ENCODE measurements at regions not wholly inside any gene's neighbourhood (a gene's known extent, or its start where the extent isn't known, plus 50 kb on each side); places are given as distances from the start of the nearest gene placed in this dataset.

DNA sequence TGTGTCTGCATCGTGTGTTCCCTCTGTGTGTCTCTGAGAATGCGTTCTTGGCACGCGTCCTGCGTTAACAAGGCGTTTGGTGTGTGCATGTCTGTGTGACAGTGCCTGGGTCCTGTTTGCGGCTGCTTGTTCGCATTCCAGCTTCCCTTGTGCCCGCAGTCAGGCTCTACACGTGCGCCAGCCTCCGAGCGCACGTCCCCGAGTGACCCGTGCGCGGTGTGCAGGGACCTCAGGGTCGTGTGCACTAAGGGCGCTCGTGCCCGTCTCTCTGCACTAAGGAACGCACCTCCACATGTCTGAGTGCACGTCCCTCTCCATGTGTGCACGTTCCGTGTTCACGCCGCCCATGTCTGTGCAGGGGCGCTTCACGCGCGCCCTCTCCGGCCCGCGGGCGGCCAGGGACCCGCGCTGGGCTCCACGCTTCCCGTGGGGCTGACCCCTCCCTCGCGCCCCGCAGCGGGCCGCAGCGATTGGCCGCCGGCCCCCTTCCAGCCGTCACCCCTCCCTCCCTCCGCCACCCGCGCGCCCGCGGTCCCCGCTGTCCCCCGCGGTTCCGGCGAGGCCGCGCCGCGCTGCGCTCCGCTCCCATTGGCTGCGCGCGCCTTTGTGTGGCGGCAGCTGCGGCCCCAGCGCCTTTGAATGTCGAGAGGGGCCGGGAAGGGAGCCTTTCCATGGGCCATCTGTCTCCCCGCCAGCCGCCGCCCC, 229.4 kb downstream of the HAUS1 start:
- peaks cover 67% of the 10 kb centered on the region for H3K27me3 Mint-ChIP-seq
- peaks cover 2% of the 10 kb centered on the region for H3K36me3 Mint-ChIP-seq (ENCODE audit: low read depth)
- intact Hi-C loops (cut with micrococcal nuclease): loop anchor here (5.0 kb wide), 2 partner anchors 161 to 176 kb away; a partner anchor contains a TSS
- H3K4me1 Mint-ChIP-seq: peaks cover 35% of the 10 kb centered on the region
- peak overlapping the region; percentile 76 for H3K27ac Mint-ChIP-seq
- H3K9me3 Mint-ChIP-seq: no peaks in the 10 kb centered on the region
- peak overlapping the region; percentile 84 for H3K4me3 Mint-ChIP-seq
- DNase-seq: peak; percentile 85

DNA sequence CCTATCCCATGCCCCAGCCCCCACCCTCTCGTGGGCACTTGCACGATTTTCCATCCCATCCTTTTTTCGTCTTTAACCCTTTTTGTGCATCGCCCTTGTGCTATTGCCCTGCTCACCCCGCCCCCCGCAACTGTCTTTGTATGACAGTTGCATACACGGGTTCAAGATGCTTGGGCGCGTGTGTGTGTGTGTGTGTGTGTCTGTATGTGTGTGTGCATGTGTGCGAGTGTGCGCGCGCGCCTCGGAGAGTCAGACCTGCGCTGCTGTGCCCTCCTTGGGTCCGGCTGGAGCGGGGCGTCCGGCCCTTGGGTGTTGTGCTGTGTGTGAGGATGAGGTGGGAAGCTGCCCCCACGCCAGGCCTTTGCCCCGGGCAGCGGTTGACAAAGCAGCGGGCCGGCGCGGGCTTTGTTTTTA, 230.7 kb downstream of the HAUS1 start:
- intact Hi-C loops (cut with micrococcal nuclease): loop anchor here (5.0 kb wide), 2 partner anchors 163 to 178 kb away; a partner anchor contains a TSS
- H3K4me1 Mint-ChIP-seq: peaks cover 42% of the 10 kb centered on the region
- H3K27me3 Mint-ChIP-seq: peaks cover 58% of the 10 kb centered on the region

GRCh38 chr18:46335534-46336101, 231.4 kb downstream of the HAUS1 start:
- Mint-ChIP-seq H3K4me3 (peak overlapping the region; percentile 95), H3K9me3 (no peaks in the 10 kb centered on the region), H3K27ac (peak overlapping the region; percentile 52), H3K36me3 (ENCODE audit: low read depth) (peaks cover 2% of the 10 kb centered on the region), H3K27me3 (peaks cover 59% of the 10 kb centered on the region), H3K4me1 (peaks cover 45% of the 10 kb centered on the region)
- DNase-seq: no peak
- intact Hi-C loops (cut with micrococcal nuclease): no loop called here

More for the DNA sequence above, 230.7 kb downstream of the HAUS1 start:
- H3K27ac Mint-ChIP-seq: peak overlapping the region; percentile 90
- H3K4me3 Mint-ChIP-seq: peak overlapping the region; percentile 95
- DNase-seq: peak; percentile 72
- no peaks in the 10 kb centered on the region for H3K9me3 Mint-ChIP-seq
- peaks cover 2% of the 10 kb centered on the region for H3K36me3 Mint-ChIP-seq (ENCODE audit: low read depth)

DNA sequence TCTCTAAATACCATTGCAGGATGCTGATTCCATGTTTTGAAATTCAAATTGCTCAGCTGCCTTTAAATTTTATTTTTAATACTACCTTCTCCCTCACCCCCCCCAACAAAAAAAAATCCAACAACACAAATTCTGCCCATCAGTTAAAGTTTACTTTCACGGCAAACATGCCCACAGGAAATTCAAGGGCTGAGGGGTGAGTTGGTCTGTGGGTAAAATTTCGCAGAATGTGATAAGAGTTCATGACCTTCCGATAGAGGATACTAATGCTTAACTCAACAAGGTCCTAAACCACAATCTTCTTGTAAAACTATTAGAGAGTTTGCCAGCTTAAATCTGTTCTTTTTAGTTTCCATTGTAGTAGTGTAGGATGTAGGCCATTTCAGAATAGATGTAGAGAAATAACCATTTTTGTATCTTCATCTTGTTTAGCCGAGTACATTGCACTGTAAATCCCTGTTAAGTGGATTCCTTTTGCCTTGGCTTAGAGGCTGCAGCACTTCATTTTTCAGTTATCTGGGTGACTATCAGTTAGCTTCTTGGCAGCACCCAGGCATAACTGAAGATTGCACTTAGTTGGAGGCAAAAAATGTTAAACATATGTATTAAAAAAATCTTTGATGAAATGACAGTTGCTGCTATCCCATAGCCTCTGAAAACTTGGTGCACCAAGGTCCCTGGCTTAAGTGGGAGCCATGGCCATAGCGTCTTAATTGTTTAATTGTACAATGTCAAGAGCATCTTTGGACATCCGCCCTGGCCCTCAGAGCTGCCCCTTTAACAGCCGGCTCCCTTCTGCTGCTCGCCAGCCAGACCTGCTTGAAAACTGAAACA, 232.3 kb downstream of the HAUS1 start:
- Mint-ChIP-seq H3K36me3 (ENCODE audit: low read depth) (peaks cover 2% of the 10 kb centered on the region), H3K9me3 (no peaks in the 10 kb centered on the region), H3K4me3 (no peak overlapping the region), H3K4me1 (peaks cover 51% of the 10 kb centered on the region), H3K27ac (no peak overlapping the region), H3K27me3 (peaks cover 60% of the 10 kb centered on the region)
- intact Hi-C loops (cut with micrococcal nuclease): no loop called here
- no peak for DNase-seq

- Mint-ChIP-seq H3K27ac (no peak overlapping the region), H3K27me3 (peaks cover 53% of the 10 kb centered on the region), H3K4me1 (peaks cover 53% of the 10 kb centered on the region), H3K9me3 (no peaks in the 10 kb centered on the region), H3K36me3 (ENCODE audit: low read depth) (peaks cover 2% of the 10 kb centered on the region), H3K4me3 (no peak overlapping the region)
- no peak for DNase-seq
- intact Hi-C loops (cut with micrococcal nuclease): no loop called here
Measured at GRCh38 chr18:46337271-46337670, 233.1 kb downstream of the HAUS1 start.

DNA sequence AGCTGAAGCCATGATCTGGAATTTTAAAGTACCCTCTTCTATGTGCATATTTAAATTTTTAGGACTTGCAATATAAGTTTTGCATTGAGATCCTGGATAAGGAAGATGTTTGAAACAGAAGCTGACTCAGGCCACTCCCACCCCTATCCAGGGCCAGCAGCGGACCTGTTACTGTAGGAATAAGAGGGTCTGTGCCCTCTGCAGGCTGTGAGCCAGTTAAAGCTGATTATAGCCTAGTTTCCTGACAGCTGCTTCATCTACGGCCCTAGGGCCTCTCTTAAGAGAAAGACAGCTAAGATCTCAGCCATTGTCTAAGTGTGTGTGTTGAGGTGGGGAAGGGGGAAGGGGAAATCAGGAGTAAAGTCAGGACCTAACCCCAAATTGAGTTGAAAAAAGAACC, 234.0 kb downstream of the HAUS1 start:
- H3K4me3 Mint-ChIP-seq: no peak overlapping the region
- intact Hi-C loops (cut with micrococcal nuclease): no loop called here
- H3K4me1 Mint-ChIP-seq: peaks cover 50% of the 10 kb centered on the region

GRCh38 chr18:46338766-46339165, 234.6 kb downstream of the HAUS1 start:
- intact Hi-C loops (cut with micrococcal nuclease): no loop called here
- H3K9me3 Mint-ChIP-seq: no peaks in the 10 kb centered on the region
- H3K4me3 Mint-ChIP-seq: peak overlapping the region; percentile 8
- peak overlapping the region; percentile 15 for H3K27ac Mint-ChIP-seq
- H3K4me1 Mint-ChIP-seq: peaks cover 53% of the 10 kb centered on the region
- H3K36me3 Mint-ChIP-seq (ENCODE audit: low read depth): peaks cover 2% of the 10 kb centered on the region
- DNase-seq: peak; percentile 67
- H3K27me3 Mint-ChIP-seq: peaks cover 40% of the 10 kb centered on the region

More for the DNA sequence above, 234.0 kb downstream of the HAUS1 start:
- Mint-ChIP-seq H3K27ac (no peak overlapping the region), H3K36me3 (ENCODE audit: low read depth) (peaks cover 2% of the 10 kb centered on the region), H3K27me3 (peaks cover 44% of the 10 kb centered on the region), H3K9me3 (no peaks in the 10 kb centered on the region)
- DNase-seq: no peak

GRCh38 chr18:46340716-46341115, 236.5 kb downstream of the HAUS1 start:
- Mint-ChIP-seq H3K27me3 (peaks cover 27% of the 10 kb centered on the region), H3K4me3 (no peak overlapping the region), H3K9me3 (no peaks in the 10 kb centered on the region), H3K27ac (peak overlapping the region; percentile 0), H3K4me1 (peaks cover 55% of the 10 kb centered on the region), H3K36me3 (ENCODE audit: low read depth) (peaks cover 2% of the 10 kb centered on the region)
- intact Hi-C loops (cut with micrococcal nuclease): no loop called here
- DNase-seq: peak; percentile 57

DNA sequence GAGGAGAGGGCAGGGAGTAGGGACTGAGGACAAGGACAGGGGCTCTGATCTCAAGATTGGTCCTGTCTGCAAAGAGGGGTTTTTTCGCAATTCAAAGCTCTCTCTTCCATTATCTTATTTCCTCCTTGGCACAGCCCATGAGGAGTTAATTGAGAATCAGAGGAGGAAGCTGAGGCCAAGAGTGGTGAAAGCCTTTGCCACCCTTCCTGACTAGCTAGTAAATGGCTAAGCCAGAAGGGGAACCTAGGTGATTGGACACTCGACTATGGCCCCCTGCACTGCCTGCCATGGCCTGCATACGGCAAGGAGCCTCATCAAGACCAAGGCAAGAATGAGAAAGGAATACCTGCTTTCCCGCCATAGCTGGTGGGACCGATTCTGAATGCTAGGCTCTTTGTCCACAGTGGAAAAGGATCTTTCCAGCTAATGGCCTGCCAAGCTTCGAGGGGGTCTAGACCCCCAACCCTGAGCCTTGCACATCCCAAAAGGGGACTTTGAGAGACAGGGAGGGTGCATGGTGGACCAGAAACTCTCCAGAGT, 237.9 kb downstream of the HAUS1 start:
- H3K4me3 Mint-ChIP-seq: no peak overlapping the region
- H3K9me3 Mint-ChIP-seq: no peaks in the 10 kb centered on the region
- no peak for DNase-seq
- peaks cover 2% of the 10 kb centered on the region for H3K36me3 Mint-ChIP-seq (ENCODE audit: low read depth)
- peaks cover 18% of the 10 kb centered on the region for H3K27me3 Mint-ChIP-seq
- intact Hi-C loops (cut with micrococcal nuclease): no loop called here
- H3K4me1 Mint-ChIP-seq: peaks cover 56% of the 10 kb centered on the region
- H3K27ac Mint-ChIP-seq: no peak overlapping the region

DNA sequence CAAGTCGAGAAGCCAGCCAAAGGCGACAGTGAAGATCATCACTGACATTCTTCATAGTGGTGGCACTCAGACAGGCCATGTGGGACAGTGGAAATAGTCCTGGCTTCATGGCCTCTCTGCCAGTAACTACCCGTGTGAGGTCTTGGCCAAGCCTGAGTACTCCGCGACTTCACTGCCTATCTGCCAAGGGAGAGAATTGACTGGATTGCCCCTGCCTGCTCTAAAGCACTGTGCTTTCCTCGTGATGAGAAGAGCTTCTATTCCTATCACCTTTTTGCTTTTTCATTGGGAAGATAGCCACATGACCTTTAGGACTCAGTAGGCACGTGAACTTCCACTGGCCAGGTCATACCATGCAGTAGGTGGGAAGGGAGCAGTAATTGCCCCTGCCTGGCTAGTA, 239.3 kb downstream of the HAUS1 start:
- H3K9me3 Mint-ChIP-seq: no peaks in the 10 kb centered on the region
- H3K36me3 Mint-ChIP-seq (ENCODE audit: low read depth): no peaks in the 10 kb centered on the region
- peaks cover 50% of the 10 kb centered on the region for H3K4me1 Mint-ChIP-seq
- peak overlapping the region; percentile 14 for H3K4me3 Mint-ChIP-seq
- peak overlapping the region; percentile 74 for H3K27ac Mint-ChIP-seq
- peak; percentile 60 for DNase-seq
- intact Hi-C loops (cut with micrococcal nuclease): no loop called here
- peaks cover 8% of the 10 kb centered on the region for H3K27me3 Mint-ChIP-seq

DNA sequence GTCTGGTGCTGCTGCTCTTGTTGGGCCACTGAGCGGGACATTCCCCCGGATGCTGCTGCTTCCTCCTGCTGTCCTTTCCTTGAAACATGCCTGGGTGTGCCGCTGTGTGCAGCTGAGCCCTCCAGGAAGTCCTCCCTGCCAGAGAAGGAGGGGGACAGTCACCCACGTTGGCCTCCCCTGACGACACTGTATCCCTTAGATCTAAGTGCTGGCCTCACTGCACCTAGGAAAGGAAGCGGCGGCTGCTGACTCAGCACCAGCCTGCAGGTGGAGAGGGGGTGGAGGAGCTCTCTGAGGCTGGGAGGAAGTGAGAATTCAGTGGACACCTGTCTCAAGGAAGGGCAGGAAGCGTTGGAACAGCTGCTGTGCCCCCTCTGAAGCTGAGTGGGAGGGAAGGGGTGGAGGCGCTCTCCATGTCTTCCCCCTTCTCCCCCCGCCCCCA, 239.8 kb downstream of the HAUS1 start:
- peak overlapping the region; percentile 74 for H3K27ac Mint-ChIP-seq
- peaks cover 6% of the 10 kb centered on the region for H3K27me3 Mint-ChIP-seq
- DNase-seq: peak; percentile 90
- no peaks in the 10 kb centered on the region for H3K9me3 Mint-ChIP-seq
- H3K36me3 Mint-ChIP-seq (ENCODE audit: low read depth): no peaks in the 10 kb centered on the region
- intact Hi-C loops (cut with micrococcal nuclease): no loop called here
- peaks cover 48% of the 10 kb centered on the region for H3K4me1 Mint-ChIP-seq
- H3K4me3 Mint-ChIP-seq: peak overlapping the region; percentile 14

- Mint-ChIP-seq H3K36me3 (ENCODE audit: low read depth) (no peaks in the 10 kb centered on the region), H3K27me3 (peaks cover 5% of the 10 kb centered on the region), H3K4me3 (peak overlapping the region; percentile 61), H3K9me3 (no peaks in the 10 kb centered on the region), H3K27ac (peak overlapping the region; percentile 22), H3K4me1 (peaks cover 45% of the 10 kb centered on the region)
- no peak for DNase-seq
- intact Hi-C loops (cut with micrococcal nuclease): no loop called here
Measured at GRCh38 chr18:46344416-46345180, 240.4 kb downstream of the HAUS1 start.

- no peaks in the 10 kb centered on the region for H3K9me3 Mint-ChIP-seq
- no peak for DNase-seq
- no peak overlapping the region for H3K4me3 Mint-ChIP-seq
- H3K36me3 Mint-ChIP-seq (ENCODE audit: low read depth): no peaks in the 10 kb centered on the region
- intact Hi-C loops (cut with micrococcal nuclease): no loop called here
- H3K27ac Mint-ChIP-seq: no peak overlapping the region
- H3K4me1 Mint-ChIP-seq: peaks cover 45% of the 10 kb centered on the region
- peaks cover 5% of the 10 kb centered on the region for H3K27me3 Mint-ChIP-seq
Measured at GRCh38 chr18:46345181-46345465, 240.9 kb downstream of the HAUS1 start.
